ENCODE measurements at regions not wholly inside any gene's neighbourhood (a gene's known extent, or its start where the extent isn't known, plus 50 kb on each side); places are given as distances from the start of the nearest gene placed in this dataset.

- Histone ChIP-seq H3K9ac (ENCODE audit: low read depth, low read length) (no peak overlapping the region), H3K27me3 (ENCODE audit: control insufficient read depth, insufficient read depth, low read length) (no peaks in the 10 kb centered on the region), H3K36me3 (ENCODE audit: control insufficient read depth, insufficient read depth, low read length) (no peaks in the 10 kb centered on the region), H3K4me1 (ENCODE audit: control insufficient read depth, insufficient read depth, low read length) (peaks cover 3% of the 10 kb centered on the region), H3K4me3 (ENCODE audit: low read depth, low read length) (no peak overlapping the region), H3K9me3 (ENCODE audit: control insufficient read depth, insufficient read depth, low read length) (no peaks in the 10 kb centered on the region), H3K27ac (ENCODE audit: low read depth, low read length) (no peak overlapping the region)
These were observed 159.6 kb downstream of the HAPSTR1 start for GRCh38 chr16:9251026-9251425.

- no peak overlapping the region for H3K27ac ChIP-seq (ENCODE audit: low read depth, low read length)
- no peak overlapping the region for H3K4me3 ChIP-seq (ENCODE audit: low read depth, low read length)
- no peaks in the 10 kb centered on the region for H3K36me3 ChIP-seq (ENCODE audit: control insufficient read depth, insufficient read depth, low read length)
- H3K4me1 ChIP-seq (ENCODE audit: control insufficient read depth, insufficient read depth, low read length) = peaks cover 3% of the 10 kb centered on the region; the same call in 1 of the 2 replicates
- H3K27me3 ChIP-seq (ENCODE audit: control insufficient read depth, insufficient read depth, low read length) = no peaks in the 10 kb centered on the region
- no peaks in the 10 kb centered on the region for H3K9me3 ChIP-seq (ENCODE audit: control insufficient read depth, insufficient read depth, low read length)
- no peak overlapping the region for H3K9ac ChIP-seq (ENCODE audit: low read depth, low read length)
These were observed 163.4 kb downstream of the HAPSTR1 start for GRCh38 chr16:9254863-9255262.

- H3K9me3 ChIP-seq (ENCODE audit: control insufficient read depth, insufficient read depth, low read length) = no peaks in the 10 kb centered on the region
- H3K4me3 ChIP-seq (ENCODE audit: low read depth, low read length) = no peak overlapping the region
- no peak overlapping the region for H3K9ac ChIP-seq (ENCODE audit: low read depth, low read length)
- H3K4me1 ChIP-seq (ENCODE audit: control insufficient read depth, insufficient read depth, low read length) = peaks cover 3% of the 10 kb centered on the region; the same call in 1 of the 2 replicates
- no peaks in the 10 kb centered on the region for H3K36me3 ChIP-seq (ENCODE audit: control insufficient read depth, insufficient read depth, low read length)
- no peaks in the 10 kb centered on the region for H3K27me3 ChIP-seq (ENCODE audit: control insufficient read depth, insufficient read depth, low read length)
- no peak overlapping the region for H3K27ac ChIP-seq (ENCODE audit: low read depth, low read length)
These were observed 164.8 kb downstream of the HAPSTR1 start for GRCh38 chr16:9256196-9256595.

GRCh38 chr16:9257843-9258242, 166.4 kb downstream of the HAPSTR1 start:
- Histone ChIP-seq H3K36me3 (ENCODE audit: control insufficient read depth, insufficient read depth, low read length) (no peaks in the 10 kb centered on the region), H3K27ac (ENCODE audit: low read depth, low read length) (no peak overlapping the region), H3K9ac (ENCODE audit: low read depth, low read length) (no peak overlapping the region), H3K9me3 (ENCODE audit: control insufficient read depth, insufficient read depth, low read length) (no peaks in the 10 kb centered on the region), H3K4me3 (ENCODE audit: low read depth, low read length) (no peak overlapping the region), H3K27me3 (ENCODE audit: control insufficient read depth, insufficient read depth, low read length) (no peaks in the 10 kb centered on the region), H3K4me1 (ENCODE audit: control insufficient read depth, insufficient read depth, low read length) (peaks cover 3% of the 10 kb centered on the region; the same call in 1 of the 2 replicates)

GRCh38 chr16:9258423-9259051, 167.1 kb downstream of the HAPSTR1 start:
- Histone ChIP-seq H3K4me3 (ENCODE audit: low read depth, low read length) (no peak overlapping the region), H3K27me3 (ENCODE audit: control insufficient read depth, insufficient read depth, low read length) (no peaks in the 10 kb centered on the region), H3K27ac (ENCODE audit: low read depth, low read length) (no peak overlapping the region), H3K9me3 (ENCODE audit: control insufficient read depth, insufficient read depth, low read length) (no peaks in the 10 kb centered on the region), H3K36me3 (ENCODE audit: control insufficient read depth, insufficient read depth, low read length) (no peaks in the 10 kb centered on the region), H3K9ac (ENCODE audit: low read depth, low read length) (no peak overlapping the region), H3K4me1 (ENCODE audit: control insufficient read depth, insufficient read depth, low read length) (peaks cover 3% of the 10 kb centered on the region; the same call in 1 of the 2 replicates)

GRCh38 chr16:9259914-9260608, 168.6 kb downstream of the HAPSTR1 start:
- Histone ChIP-seq H3K9me3 (ENCODE audit: control insufficient read depth, insufficient read depth, low read length) (no peaks in the 10 kb centered on the region), H3K36me3 (ENCODE audit: control insufficient read depth, insufficient read depth, low read length) (no peaks in the 10 kb centered on the region), H3K27ac (ENCODE audit: low read depth, low read length) (no peak overlapping the region), H3K4me1 (ENCODE audit: control insufficient read depth, insufficient read depth, low read length) (peaks cover 3% of the 10 kb centered on the region; the same call in 1 of the 2 replicates), H3K4me3 (ENCODE audit: low read depth, low read length) (no peak overlapping the region), H3K9ac (ENCODE audit: low read depth, low read length) (no peak overlapping the region), H3K27me3 (ENCODE audit: control insufficient read depth, insufficient read depth, low read length) (no peaks in the 10 kb centered on the region)

- Histone ChIP-seq H3K4me3 (ENCODE audit: low read depth, low read length) (no peak overlapping the region), H3K9me3 (ENCODE audit: control insufficient read depth, insufficient read depth, low read length) (no peaks in the 10 kb centered on the region), H3K4me1 (ENCODE audit: control insufficient read depth, insufficient read depth, low read length) (peaks cover 3% of the 10 kb centered on the region; the same call in 1 of the 2 replicates), H3K36me3 (ENCODE audit: control insufficient read depth, insufficient read depth, low read length) (no peaks in the 10 kb centered on the region), H3K9ac (ENCODE audit: low read depth, low read length) (no peak overlapping the region), H3K27ac (ENCODE audit: low read depth, low read length) (no peak overlapping the region), H3K27me3 (ENCODE audit: control insufficient read depth, insufficient read depth, low read length) (no peaks in the 10 kb centered on the region)
These were observed 169.2 kb downstream of the HAPSTR1 start for GRCh38 chr16:9260666-9261065.

GRCh38 chr16:9261376-9261775, 169.9 kb downstream of the HAPSTR1 start:
- Histone ChIP-seq H3K27ac (ENCODE audit: low read depth, low read length) (no peak overlapping the region), H3K4me3 (ENCODE audit: low read depth, low read length) (no peak overlapping the region), H3K36me3 (ENCODE audit: control insufficient read depth, insufficient read depth, low read length) (no peaks in the 10 kb centered on the region), H3K9me3 (ENCODE audit: control insufficient read depth, insufficient read depth, low read length) (no peaks in the 10 kb centered on the region), H3K9ac (ENCODE audit: low read depth, low read length) (no peak overlapping the region), H3K27me3 (ENCODE audit: control insufficient read depth, insufficient read depth, low read length) (no peaks in the 10 kb centered on the region), H3K4me1 (ENCODE audit: control insufficient read depth, insufficient read depth, low read length) (no peaks in the 10 kb centered on the region)

- H3K9me3 ChIP-seq (ENCODE audit: control insufficient read depth, insufficient read depth, low read length) = no peaks in the 10 kb centered on the region
- H3K36me3 ChIP-seq (ENCODE audit: control insufficient read depth, insufficient read depth, low read length) = no peaks in the 10 kb centered on the region
- H3K27me3 ChIP-seq (ENCODE audit: control insufficient read depth, insufficient read depth, low read length) = no peaks in the 10 kb centered on the region
- H3K4me1 ChIP-seq (ENCODE audit: control insufficient read depth, insufficient read depth, low read length) = no peaks in the 10 kb centered on the region
- no peak overlapping the region for H3K4me3 ChIP-seq (ENCODE audit: low read depth, low read length)
- H3K9ac ChIP-seq (ENCODE audit: low read depth, low read length) = no peak overlapping the region
- H3K27ac ChIP-seq (ENCODE audit: low read depth, low read length) = no peak overlapping the region
These were observed 171.7 kb downstream of the HAPSTR1 start for GRCh38 chr16:9262941-9263715.

- Histone ChIP-seq H3K36me3 (ENCODE audit: control insufficient read depth, insufficient read depth, low read length) (no peaks in the 10 kb centered on the region), H3K9me3 (ENCODE audit: control insufficient read depth, insufficient read depth, low read length) (no peaks in the 10 kb centered on the region), H3K9ac (ENCODE audit: low read depth, low read length) (no peak overlapping the region), H3K4me3 (ENCODE audit: low read depth, low read length) (no peak overlapping the region), H3K27ac (ENCODE audit: low read depth, low read length) (no peak overlapping the region), H3K27me3 (ENCODE audit: control insufficient read depth, insufficient read depth, low read length) (no peaks in the 10 kb centered on the region), H3K4me1 (ENCODE audit: control insufficient read depth, insufficient read depth, low read length) (no peaks in the 10 kb centered on the region)
These were observed 172.6 kb downstream of the HAPSTR1 start for GRCh38 chr16:9264067-9264466.

GRCh38 chr16:9268446-9268845, 177.0 kb downstream of the HAPSTR1 start:
- Histone ChIP-seq H3K9ac (ENCODE audit: low read depth, low read length) (no peak overlapping the region), H3K4me3 (ENCODE audit: low read depth, low read length) (no peak overlapping the region), H3K27me3 (ENCODE audit: control insufficient read depth, insufficient read depth, low read length) (no peaks in the 10 kb centered on the region), H3K4me1 (ENCODE audit: control insufficient read depth, insufficient read depth, low read length) (no peaks in the 10 kb centered on the region), H3K9me3 (ENCODE audit: control insufficient read depth, insufficient read depth, low read length) (no peaks in the 10 kb centered on the region), H3K36me3 (ENCODE audit: control insufficient read depth, insufficient read depth, low read length) (no peaks in the 10 kb centered on the region), H3K27ac (ENCODE audit: low read depth, low read length) (no peak overlapping the region)
